HL-60 (cell line): ENCODE measurements at regions not wholly inside any gene's neighbourhood (a gene's known extent, or its start where the extent isn't known, plus 50 kb on each side); places are given as distances from the start of the nearest gene placed in this dataset.

Source experiments
- DNase-seq, 2 experiments: peaks; one replicate each; pipeline ENCODE4 v3.0.0-alpha.2; 2010 to 2020; ENCODE audit warnings: low read depth in 1 of 2, low spot score in 1 of 2
- H3K27ac ChIP-seq: fragments of 250-450 bp; sonication (Bioruptor Pico); replicated peaks from 2 replicates; pipeline ENCODE4 v1.5.1; 2020; ENCODE audit warnings: mild to moderate bottlenecking, moderate library complexity
- H3K27me3 ChIP-seq: fragments of 250-450 bp; sonication (Bioruptor Pico); 2 replicates; pipeline ENCODE4 v1.5.1; 2021; ENCODE audit warnings: mild to moderate bottlenecking, moderate library complexity; ENCODE audit not compliant: insufficient read depth, poor library complexity, severe bottlenecking
- H3K4me3 ChIP-seq: replicated peaks from 2 replicates; pipeline ENCODE4 v1.5.1; 2011; ENCODE audit warnings: mild to moderate bottlenecking, control low read depth, low read length; ENCODE audit not compliant: insufficient read depth
- CTCF ChIP-seq: IDR thresholded peaks from one replicate; pipeline ENCODE4 v1.5.1; 2011; ENCODE audit warnings: low read length, control low read depth, inconsistent platforms; ENCODE audit not compliant: insufficient read depth
- GABPA ChIP-seq: IDR thresholded peaks from 2 replicates; pipeline ENCODE4 v1.6.1; 2012; ENCODE audit warnings: low read depth
- POLR2AphosphoS5 ChIP-seq: IDR thresholded peaks from 2 replicates; pipeline ENCODE4 v1.6.1; 2012; ENCODE audit warnings: low read depth
- REST ChIP-seq: IDR thresholded peaks from 2 replicates; pipeline ENCODE4 v1.6.1; 2012; ENCODE audit warnings: low read depth; ENCODE audit not compliant: insufficient replicate concordance
- SPI1 ChIP-seq: IDR thresholded peaks from 2 replicates; pipeline ENCODE4 v1.6.1; 2012; ENCODE audit warnings: low read depth, mild to moderate bottlenecking, borderline replicate concordance

- Histone ChIP-seq H3K27ac (no peak overlapping the region), H3K27me3 (no peaks in the 10 kb centered on the region), H3K4me3 (no peak overlapping the region)
- TF ChIP-seq REST (no peak), GABPA (no peak), SPI1 (no peak), POLR2AphosphoS5 (no peak), CTCF (no peak)
- no peak for DNase-seq
These were observed 126.7 kb upstream of the EOMES start for GRCh38 chr3:27848826-27849225.

- Histone ChIP-seq H3K4me3 (no peak overlapping the region), H3K27ac (no peak overlapping the region), H3K27me3 (no peaks in the 10 kb centered on the region)
- TF ChIP-seq REST (no peak), GABPA (no peak), SPI1 (no peak), CTCF (no peak), POLR2AphosphoS5 (no peak)
- DNase-seq, result no peak
These were observed 137.7 kb upstream of the EOMES start for GRCh38 chr3:27859821-27860220.

GRCh38 chr3:27861046-27862036 lies 139.2 kb upstream of the EOMES start:
- no peak for TF ChIP-seq REST
- no peak for TF ChIP-seq SPI1
- no peak for TF ChIP-seq GABPA
- no peak for TF ChIP-seq POLR2AphosphoS5
- TF ChIP-seq CTCF, result no peak
- Histone ChIP-seq H3K27ac (no peak overlapping the region), H3K4me3 (no peak overlapping the region), H3K27me3 (no peaks in the 10 kb centered on the region)
- no peak for DNase-seq
